Lower leg skin (tissue), 4 donors: ENCODE measurements at regions not wholly inside any gene's neighbourhood (a gene's known extent, or its start where the extent isn't known, plus 50 kb on each side); places are given as distances from the start of the nearest gene placed in this dataset.

Experiments used
- DNase-seq, 2 donors: peaks; one replicate each; pipeline ENCODE4 v3.0.0-alpha.2; 2019; ENCODE audit warnings: low spot score in 2 of 2
- H3K4me3 ChIP-seq: fragments of 200-600 bp; sonication (generic); 2 replicates; pipeline ENCODE4 v1.5.1; 2017; ENCODE audit warnings: mild to moderate bottlenecking, low read depth; ENCODE audit not compliant: poor library complexity, severe bottlenecking
- POLR2A ChIP-seq, 2 donors: fragments of 450-650 bp; IDR thresholded peaks; one replicate each; pipeline ENCODE4 v1.6.1; 2016 to 2017; ENCODE audit warnings: antibody characterized with exemption in 2 of 2, mild to moderate bottlenecking in 1 of 2, moderate library complexity in 1 of 2
- WGBS, 2 donors: methylation state at CpG; one replicate each; pipeline ENCODE4 v1.1.5; 2018; 5-methylcytosine and 5-hydroxymethylcytosine counted together
- intact Hi-C: fragments of 100-400 bp; cut with DNase I; formaldehyde crosslinking; loops from one replicate; pipeline ENCODE4 v1.15.0; 2023; ENCODE audit warnings: low total_unique reads
- TF ChIP-seq, protein P1 (sequence below), 3 donors: fragments of 450-650 bp; IDR thresholded peaks; one replicate each; pipeline ENCODE4 v1.5.1; 2016; ENCODE audit warnings: antibody characterized with exemption in 3 of 3, mild to moderate bottlenecking in 3 of 3, moderate library complexity in 2 of 3

DNA sequence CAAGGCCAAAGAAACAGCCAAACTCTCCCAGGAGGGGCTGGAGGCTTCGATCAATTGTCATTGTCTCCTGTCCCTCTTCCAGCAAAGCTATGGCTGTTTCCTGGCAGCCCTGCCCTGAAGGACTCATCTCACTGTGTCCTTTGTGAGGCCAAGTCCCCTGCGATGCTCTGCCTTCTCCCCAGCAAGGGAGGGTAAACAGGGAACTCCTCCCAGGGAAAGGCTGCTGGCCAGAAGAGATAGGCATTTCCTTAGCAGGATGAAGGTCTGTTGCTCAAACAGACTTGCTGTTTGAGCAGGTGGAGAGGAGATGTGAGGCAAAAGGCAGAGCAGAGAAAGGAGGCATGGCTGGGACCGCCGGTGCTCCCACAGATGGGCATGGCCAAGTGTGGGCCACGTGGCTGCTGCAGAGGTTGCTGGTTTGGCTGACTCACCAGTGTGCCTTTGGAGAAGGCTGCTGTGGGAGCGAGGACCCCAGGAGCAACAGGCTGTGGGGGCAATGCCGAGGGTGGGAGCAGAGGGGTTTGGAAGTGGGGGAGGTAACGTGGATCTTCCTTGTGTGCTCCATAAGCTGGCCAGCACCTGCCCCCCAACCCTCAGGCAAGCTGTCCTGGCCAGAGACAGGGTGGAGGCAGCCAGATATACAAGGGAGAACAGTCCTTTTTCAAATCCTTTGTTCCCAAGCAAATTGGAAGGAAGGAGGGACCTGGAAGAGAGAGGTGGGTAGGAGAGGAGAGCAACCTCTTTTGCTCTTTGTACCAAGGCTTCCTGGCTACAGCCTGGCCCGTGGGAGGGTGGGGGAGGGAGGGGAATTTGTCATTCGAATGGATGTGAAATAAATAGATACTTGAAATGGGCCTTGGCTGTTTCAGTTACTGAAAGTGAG lies 449.8 kb downstream of the SIPA1L2 start:
- H3K4me3 ChIP-seq, result no peak overlapping the region
- no peak for TF ChIP-seq POLR2A (IDR thresholded peaks at IDR 0.05)
- TF ChIP-seq, protein P1, sequence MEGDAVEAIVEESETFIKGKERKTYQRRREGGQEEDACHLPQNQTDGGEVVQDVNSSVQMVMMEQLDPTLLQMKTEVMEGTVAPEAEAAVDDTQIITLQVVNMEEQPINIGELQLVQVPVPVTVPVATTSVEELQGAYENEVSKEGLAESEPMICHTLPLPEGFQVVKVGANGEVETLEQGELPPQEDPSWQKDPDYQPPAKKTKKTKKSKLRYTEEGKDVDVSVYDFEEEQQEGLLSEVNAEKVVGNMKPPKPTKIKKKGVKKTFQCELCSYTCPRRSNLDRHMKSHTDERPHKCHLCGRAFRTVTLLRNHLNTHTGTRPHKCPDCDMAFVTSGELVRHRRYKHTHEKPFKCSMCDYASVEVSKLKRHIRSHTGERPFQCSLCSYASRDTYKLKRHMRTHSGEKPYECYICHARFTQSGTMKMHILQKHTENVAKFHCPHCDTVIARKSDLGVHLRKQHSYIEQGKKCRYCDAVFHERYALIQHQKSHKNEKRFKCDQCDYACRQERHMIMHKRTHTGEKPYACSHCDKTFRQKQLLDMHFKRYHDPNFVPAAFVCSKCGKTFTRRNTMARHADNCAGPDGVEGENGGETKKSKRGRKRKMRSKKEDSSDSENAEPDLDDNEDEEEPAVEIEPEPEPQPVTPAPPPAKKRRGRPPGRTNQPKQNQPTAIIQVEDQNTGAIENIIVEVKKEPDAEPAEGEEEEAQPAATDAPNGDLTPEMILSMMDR (IDR thresholded peaks at IDR 0.05), result no peak
- WGBS, 2 donors, result 49 to 57% methylated on average over 10 of the region's 10 CpGs
- intact Hi-C loops, result no loop called here
- DNase-seq, result no peak

DNA sequence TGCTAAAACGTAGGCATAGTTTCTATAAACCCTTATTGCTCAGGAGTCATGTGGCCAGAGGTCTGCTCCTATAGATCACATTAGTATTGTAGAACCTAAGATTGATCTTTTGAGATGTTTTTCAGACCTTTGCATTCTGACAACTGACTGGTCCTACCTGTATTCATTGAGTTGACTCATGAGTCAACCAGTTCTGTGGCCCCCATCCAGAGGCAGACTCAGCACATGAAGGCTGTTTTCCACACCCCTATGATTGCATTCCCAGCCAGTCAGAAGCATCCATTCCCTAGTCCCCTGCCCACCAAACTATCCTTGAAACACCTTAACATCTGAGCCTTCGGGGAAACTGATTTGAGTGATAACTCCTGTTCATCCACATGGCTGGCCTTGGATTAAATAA lies 451.7 kb downstream of the SIPA1L2 start:
- DNase-seq, result no peak
- intact Hi-C loops, result no loop called here
- TF ChIP-seq POLR2A (IDR thresholded peaks at IDR 0.05), result no peak
- TF ChIP-seq, protein P1 (IDR thresholded peaks at IDR 0.05), result no peak
- H3K4me3 ChIP-seq, result no peak overlapping the region
- 88 to 94% methylated on average over 2 of the region's 2 CpGs for WGBS, 2 donors

DNA sequence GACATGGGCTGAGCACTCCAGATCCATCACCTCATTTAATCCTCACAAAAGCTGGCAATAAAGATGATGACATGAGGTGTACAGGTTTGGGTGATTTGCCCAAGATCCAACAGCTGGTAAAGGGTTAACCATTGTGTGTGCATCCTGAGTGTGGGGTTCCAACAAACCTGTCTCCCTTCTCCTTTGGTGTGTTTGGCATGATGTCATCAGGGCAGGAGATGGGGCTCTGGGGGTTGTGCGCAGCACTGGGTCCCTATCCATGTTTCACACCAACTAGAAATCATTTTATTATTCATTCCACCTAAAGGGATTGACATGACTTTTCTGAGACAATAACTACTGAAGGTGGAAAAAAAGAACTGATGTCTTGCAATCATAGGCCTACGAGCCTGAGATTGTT lies 452.5 kb downstream of the SIPA1L2 start:
- intact Hi-C loops, result no loop called here
- H3K4me3 ChIP-seq, result no peak overlapping the region
- DNase-seq, result no peak
- no peak for TF ChIP-seq POLR2A (IDR thresholded peaks at IDR 0.05)
- TF ChIP-seq, protein P1 (IDR thresholded peaks at IDR 0.05), result no peak
- 89 to 97% methylated on average over 2 of the region's 2 CpGs for WGBS, 2 donors

DNA sequence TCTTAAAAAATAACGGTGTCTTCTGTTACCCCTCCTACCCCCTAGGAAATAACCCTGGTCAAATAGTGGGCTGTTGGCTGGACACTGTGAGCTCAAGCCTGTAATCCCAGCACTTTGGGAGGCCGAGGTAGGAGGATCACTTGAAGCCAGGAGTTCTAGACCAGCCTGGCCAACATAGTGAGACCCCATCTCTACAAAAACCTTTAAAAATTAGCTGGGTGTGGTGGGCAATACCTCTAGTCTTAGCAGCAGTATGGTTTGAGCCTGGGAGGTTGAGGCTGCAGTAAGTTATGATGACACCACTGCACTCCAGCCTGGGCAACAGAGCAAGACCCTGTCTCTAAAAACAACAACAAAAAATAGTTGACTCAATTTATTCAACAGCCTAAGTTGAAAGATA lies 453.7 kb downstream of the SIPA1L2 start:
- WGBS, 2 donors, result 89 to 96% methylated on average over 2 of the region's 2 CpGs
- no peak overlapping the region for H3K4me3 ChIP-seq
- TF ChIP-seq POLR2A (IDR thresholded peaks at IDR 0.05), result no peak
- no peak for DNase-seq
- intact Hi-C loops, result no loop called here

DNA sequence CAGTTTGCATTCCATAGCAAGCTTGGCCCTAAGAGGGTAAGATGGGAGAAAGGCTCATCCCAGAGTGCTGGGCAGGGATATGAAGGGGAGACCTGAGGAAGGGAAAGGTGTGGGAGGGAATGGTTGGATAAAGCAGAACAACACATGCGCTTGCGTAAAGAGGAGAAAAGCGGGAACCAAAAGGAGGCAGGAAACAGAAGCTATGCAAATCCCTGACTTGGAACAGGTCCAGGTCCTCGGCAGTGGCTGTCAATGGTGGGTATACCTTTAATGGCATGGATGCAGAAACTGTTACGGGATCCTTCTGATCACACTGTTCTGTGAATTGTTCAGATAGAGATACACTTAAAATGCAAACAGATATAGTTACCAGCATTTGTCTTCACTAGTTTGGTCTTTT lies 455.6 kb downstream of the SIPA1L2 start:
- no peak for DNase-seq
- H3K4me3 ChIP-seq, result no peak overlapping the region
- 51 to 55% methylated on average over 5 of the region's 5 CpGs for WGBS, 2 donors
- TF ChIP-seq, protein P1 (IDR thresholded peaks at IDR 0.05), result no peak
- no peak for TF ChIP-seq POLR2A (IDR thresholded peaks at IDR 0.05)
- intact Hi-C loops, result no loop called here

DNA sequence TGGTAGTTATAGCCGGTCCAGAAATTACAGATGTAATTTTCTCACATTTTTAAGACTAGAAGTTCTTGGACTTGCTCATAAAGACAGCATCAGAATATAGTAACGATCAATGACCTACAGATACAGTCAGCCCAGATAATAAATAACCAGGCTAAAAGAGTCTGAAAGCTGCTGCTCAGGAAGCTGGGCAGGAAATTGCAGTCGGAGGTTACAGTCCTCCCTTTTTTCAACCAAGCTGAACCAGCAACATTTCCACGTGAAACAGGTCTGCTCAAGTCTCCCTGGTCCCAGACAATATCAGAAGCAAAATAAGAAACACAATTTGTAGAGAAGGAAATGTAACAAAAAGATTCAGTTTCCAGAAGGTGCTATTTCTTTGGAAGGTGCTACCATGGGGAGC lies 457.4 kb downstream of the SIPA1L2 start:
- DNase-seq, result no peak
- intact Hi-C loops, result no loop called here
- 56 to 60% methylated on average over 4 of the region's 4 CpGs for WGBS, 2 donors
- no peak for TF ChIP-seq POLR2A (IDR thresholded peaks at IDR 0.05)
- TF ChIP-seq, protein P1 (IDR thresholded peaks at IDR 0.05), result no peak
- H3K4me3 ChIP-seq, result no peak overlapping the region
